Activated CD4-positive, alpha-beta T cell treated with anti-CD3 and anti-CD28 coated beads for 48 hours (primary cell): ENCODE measurements at regions not wholly inside any gene's neighbourhood (a gene's known extent, or its start where the extent isn't known, plus 50 kb on each side); places are given as distances from the start of the nearest gene placed in this dataset.
A peak's percentile ranks its signal among the peaks of the same experiment; 100 is the strongest.
"Not testable (repeated sequence)": the region's sequence is repeated elsewhere in the genome, so short reads cannot be mapped to it uniquely, and the experiment has no call there.

Experiments used
- DNase-seq: peaks from one replicate; pipeline ENCODE4 v3.0.0-alpha.2; 2020

DNA sequence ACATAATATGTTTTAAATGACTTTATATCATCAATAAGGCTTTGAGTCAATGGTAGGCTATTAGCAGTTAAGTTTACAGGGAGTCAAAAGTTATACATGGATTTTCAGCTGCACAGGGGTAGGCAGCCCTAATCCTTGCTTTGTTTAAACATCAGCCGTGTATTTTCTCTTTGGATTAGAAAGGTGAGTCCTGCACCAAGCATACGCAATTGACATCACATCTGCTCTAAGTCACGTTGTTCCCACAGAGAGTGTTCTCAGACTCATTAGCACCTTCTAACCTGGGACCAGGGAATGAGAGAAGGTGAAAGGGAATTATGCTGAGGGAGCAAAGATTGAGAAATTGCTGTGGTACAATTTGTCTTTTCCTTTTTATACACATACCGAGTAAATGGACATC lies 148.6 kb upstream of the ZNF804B start:
- DNase-seq, result no peak

- no peak for DNase-seq
Observed at GRCh38 chr7:88600695-88601094, 158.8 kb upstream of the ZNF804B start.

- DNase-seq, result no peak
Observed at GRCh38 chr7:88599528-88599927, 160.0 kb upstream of the ZNF804B start.

- DNase-seq, result no peak
Observed at GRCh38 chr7:88597941-88598425, 161.5 kb upstream of the ZNF804B start.

DNA sequence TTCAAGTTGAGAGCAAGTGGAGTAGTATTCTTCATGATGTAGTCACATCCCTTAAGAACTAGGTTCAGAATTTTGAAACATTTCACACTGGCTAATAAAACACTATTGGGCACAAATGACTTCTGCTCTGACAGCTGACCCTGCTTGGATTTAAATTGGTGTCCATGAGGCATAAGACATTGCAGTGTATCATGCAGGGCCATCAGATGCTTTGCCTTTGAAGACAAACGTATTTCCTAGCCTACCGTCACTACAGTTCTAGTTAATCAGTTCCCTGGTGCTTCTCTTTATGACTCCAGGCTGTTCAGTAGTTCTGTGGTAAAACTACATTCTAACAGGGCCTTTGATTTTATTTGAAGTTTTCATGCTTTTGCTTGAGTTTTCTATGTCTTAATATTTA lies 168.5 kb upstream of the ZNF804B start:
- no peak for DNase-seq

DNA sequence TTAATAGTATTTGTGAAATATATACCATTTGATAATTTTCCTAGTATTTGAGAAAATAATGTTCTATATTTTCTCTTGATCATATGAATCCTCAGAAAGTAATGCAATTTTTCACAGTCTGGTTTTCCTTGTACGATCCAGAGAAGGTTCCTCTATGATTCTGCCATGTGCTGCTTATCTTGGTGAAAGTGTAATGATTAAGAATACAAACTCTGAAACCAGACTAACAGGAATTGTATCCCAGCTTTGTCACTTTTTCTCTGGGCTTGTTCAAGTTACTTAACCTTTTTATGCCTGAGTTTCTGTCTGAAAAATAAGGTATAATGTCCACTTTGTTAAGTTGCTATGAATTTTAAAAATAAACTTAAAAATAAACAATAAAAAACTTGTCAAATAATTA lies 169.6 kb upstream of the ZNF804B start:
- no peak for DNase-seq

DNA sequence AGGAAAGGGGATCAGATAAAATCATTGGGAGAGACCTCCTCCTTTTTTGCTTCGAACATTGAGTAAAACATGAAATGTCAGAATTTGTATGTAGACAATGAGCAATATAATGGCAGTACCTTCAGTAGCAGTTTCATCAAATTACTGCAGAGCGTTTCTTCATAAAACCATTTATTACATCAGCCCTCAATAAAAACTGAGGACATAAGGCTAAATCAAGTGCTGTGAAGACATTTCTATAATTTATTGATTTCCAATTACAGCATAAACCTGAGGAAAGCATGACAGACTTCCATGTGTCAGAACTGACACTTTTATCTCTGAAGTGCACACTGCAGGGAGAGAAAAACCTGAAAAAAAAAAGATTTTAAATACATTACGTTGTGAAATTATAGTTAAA lies 172.6 kb upstream of the ZNF804B start:
- DNase-seq, result no peak

DNA sequence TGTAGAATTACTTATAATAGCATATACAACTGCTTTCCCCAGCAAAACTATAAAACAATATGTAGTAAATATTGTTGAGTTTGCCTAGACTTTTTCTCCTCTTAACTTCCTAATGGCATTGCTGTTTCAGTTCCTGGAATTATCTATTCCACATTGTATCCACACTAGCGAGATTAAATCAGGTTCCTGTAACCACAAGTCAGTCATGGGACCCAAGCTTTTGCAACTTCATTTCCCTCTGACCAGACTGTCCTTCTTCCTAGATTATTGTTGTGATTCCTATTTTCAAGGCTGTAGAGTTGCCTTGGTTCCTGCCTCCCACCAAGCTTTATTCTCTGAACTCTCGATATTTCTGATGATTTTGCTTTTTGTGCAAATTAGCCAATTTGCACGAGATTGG lies 173.3 kb upstream of the ZNF804B start:
- no peak for DNase-seq

DNA sequence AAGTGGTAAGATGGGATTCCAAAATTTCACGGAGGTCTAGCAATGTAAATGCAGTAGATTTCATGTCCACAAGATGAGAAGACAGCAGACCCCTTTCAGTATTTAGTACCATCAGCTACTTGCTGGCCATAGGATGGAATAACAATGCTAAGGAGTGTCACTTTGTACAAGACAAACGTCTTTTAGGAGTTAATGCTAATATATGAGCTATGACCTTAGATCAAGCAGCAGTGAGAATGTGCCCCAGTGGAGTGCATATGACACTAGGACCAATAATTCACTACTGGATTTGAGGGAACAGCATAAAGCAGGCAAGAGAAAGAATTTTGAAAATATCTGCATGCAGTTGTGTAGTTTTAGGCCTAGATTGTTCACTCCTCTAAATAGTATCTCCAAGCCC lies 182.8 kb upstream of the ZNF804B start:
- no peak for DNase-seq

- DNase-seq, result no peak
Observed at GRCh38 chr7:88566162-88566729, 193.3 kb upstream of the ZNF804B start.

DNA sequence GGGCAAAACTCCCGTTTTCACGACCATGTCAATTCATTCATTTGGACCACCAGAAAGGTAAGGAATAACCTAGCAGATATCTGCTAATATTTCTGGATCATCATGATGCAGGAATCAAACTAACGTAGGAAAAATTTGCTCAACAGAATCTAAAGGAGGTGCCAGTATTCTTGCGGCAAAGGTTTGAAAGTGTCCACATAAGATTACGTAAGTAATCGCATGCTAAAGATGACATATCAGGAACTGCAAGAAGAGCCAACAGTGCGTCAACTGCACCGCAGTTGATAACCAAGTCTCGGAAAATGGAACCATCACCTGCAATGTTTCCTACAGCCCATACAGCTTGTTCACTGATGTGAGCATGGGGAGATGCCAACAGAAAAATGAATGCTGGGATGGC lies 194.1 kb upstream of the ZNF804B start:
- DNase-seq, result no peak

DNA sequence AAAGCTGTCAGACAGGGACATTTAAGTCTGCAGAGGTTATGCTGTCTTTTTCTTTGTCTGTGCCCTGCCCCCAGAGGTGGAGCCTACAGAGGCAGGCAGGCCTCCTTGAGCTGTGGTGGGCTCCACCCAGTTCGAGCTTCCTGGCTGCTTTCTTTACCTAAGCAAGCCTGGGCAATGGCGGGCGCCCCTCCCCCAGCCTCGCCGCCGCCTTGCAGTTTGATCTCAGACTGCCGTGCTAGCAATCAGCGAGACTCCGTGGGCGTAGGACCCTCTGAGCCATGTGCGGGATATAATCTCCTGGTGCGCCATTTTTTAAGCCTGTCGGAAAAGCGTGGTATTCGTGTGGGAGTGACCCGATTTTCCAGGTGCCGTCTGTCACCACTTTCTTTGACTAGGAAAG lies 203.1 kb upstream of the ZNF804B start:
- DNase-seq, result not testable (repeated sequence)

GRCh38 chr7:88554847-88555246 lies 204.7 kb upstream of the ZNF804B start:
- not testable (repeated sequence) for DNase-seq

DNA sequence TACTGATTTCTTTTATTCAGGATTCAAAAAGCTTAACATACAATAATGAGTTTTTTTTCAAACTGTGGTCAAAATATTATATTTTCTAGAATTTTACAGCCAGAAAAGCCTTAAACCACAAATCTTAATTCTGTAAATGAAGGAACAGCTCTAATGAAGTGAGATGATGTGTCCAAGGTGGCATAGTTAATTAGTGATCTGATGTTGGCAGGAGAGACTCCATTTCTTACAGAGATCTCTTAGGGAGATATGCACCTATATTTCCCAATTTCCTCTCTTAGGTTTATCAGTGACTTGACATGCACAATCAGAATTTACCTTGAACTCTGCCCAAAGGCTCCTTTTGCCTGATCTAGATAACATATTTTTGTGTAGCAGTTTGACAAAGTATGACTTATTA lies 211.1 kb upstream of the ZNF804B start:
- DNase-seq, result no peak

- peak; percentile 23 for DNase-seq
Observed at GRCh38 chr7:88546808-88547207, 212.7 kb upstream of the ZNF804B start.

DNA sequence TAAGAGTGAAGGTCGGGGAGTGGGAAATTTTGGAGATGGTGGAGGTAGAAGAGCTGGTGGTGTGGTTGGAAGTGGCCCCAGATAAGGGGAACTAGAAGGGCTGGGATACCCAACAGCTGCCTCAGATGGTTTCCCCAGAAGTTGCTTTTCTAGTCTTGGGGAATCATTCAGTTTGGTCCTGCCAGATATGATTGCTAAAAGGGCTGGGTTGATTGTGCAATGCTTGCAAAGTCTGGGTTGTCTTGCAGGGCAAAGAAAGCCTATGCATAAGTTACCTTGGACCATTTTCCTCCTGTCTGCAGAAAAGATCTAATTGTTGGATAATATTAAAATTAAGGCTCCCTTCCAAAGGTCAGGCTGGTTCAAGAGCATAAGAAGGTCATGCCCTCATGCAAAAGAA lies 213.8 kb upstream of the ZNF804B start:
- DNase-seq, result no peak

DNA sequence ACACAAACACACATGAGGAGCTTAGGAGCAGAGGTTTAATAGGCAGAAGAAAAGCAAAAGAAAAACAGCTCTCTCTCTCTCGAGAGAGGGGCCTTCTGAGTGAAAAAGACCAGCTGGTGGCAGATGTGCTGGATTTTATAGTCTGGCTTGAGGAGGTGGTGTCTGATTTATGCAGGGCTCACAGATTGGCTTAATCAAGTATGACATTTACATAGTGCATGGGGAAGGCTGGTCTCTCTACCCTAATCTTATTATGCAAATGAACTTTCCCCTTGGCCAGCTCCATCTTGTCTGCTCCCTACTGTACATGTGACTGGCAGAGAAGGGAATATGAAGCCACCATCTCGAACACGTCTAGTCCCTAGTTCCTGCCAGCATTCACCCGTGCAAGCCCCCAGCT lies 219.5 kb upstream of the ZNF804B start:
- DNase-seq, result no peak

DNA sequence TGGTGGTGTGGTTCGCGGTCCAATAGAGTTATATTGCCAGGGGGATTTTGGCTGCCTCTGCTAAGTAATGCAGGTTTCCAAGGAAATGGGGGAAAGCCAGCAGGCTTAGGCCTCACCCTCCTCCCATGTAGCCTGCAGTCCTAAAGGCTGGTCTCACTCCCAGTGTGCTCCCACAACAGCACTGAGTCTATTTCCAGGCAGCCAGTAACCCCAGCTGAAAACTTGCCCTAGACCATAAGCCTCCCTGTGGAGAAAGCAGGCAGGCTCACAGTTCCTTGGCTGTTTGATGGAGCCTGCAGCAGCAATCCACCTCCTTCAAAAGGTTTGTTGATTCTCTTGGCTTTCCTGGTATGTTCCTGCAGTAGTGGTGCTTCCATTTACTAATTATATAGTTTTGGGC lies 220.0 kb upstream of the ZNF804B start:
- DNase-seq, result no peak

- no peak for DNase-seq
Observed at GRCh38 chr7:88523645-88524044, 217.0 kb upstream of the STEAP4 start.

- no peak for DNase-seq
Observed at GRCh38 chr7:88522771-88523293, 216.1 kb upstream of the STEAP4 start.

DNA sequence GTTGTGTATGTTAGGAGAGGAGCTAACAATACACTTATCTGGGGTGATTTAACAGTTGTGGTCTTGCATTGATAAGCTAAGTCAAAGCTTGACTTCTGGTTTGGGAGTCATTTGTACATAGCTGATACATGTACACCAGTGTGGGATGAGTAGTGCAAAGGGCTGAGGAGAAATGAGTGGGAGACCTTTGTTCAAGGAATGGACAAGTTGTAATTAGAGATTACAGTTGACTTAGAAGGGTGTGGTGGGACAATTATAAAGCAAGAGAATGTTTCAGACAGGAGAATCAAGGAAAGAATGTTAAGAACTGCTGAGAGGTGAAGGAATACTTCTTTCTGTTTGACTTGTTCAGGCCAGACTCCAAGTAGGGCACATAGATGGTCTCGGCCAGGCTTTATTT lies 209.7 kb upstream of the STEAP4 start:
- DNase-seq, result no peak

- DNase-seq, result no peak
Observed at GRCh38 chr7:88515301-88515700, 208.6 kb upstream of the STEAP4 start.

DNA sequence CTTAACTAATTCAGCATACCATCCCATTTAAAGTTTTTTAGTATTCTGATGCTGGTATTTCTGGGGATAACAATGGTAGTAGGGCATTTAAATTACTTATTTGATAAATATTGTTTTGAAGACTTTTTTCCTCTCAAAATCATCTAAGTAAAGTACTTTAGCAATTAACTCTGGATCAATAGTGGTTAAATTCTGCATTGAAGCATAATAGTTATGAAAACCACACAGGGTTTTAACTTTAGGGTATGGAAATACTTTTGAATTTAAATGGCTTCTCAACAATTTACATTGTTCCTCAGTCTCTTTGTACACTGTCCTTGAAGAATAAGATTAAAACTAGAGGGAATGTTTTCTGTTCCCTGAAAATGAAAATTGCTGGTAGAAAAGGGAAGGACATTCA lies 202.6 kb upstream of the STEAP4 start:
- no peak for DNase-seq

GRCh38 chr7:88500131-88500530 lies 193.4 kb upstream of the STEAP4 start:
- DNase-seq, result no peak
